Activated T-cell treated with anti-CD3 and anti-CD28 coated beads for 24 hours (primary cell): ENCODE measurements at regions not wholly inside any gene's neighbourhood (a gene's known extent, or its start where the extent isn't known, plus 50 kb on each side); places are given as distances from the start of the nearest gene placed in this dataset.
"Not testable (repeated sequence)": the region's sequence is repeated elsewhere in the genome, so short reads cannot be mapped to it uniquely, and the experiment has no call there.

Source experiments
- DNase-seq: peaks from one replicate; pipeline ENCODE4 v3.0.0-alpha.2; 2020; ENCODE audit warnings: low read depth

- no peak for DNase-seq
Observed at GRCh38 chr16:60271025-60271771, 1537.1 kb upstream of the GOT2 start.

GRCh38 chr16:60261425-60261824, 1527.3 kb upstream of the GOT2 start:
- DNase-seq, result no peak

- no peak for DNase-seq
Observed at GRCh38 chr16:60259956-60260355, 1525.8 kb upstream of the GOT2 start.

GRCh38 chr16:60246086-60246485, 1512.0 kb upstream of the GOT2 start:
- DNase-seq, result no peak

- no peak for DNase-seq
Observed at GRCh38 chr16:60241671-60242070, 1507.6 kb upstream of the GOT2 start.

GRCh38 chr16:60230666-60231065, 1496.5 kb upstream of the GOT2 start:
- no peak for DNase-seq

GRCh38 chr16:60225541-60225940, 1491.4 kb upstream of the GOT2 start:
- DNase-seq, result no peak

- DNase-seq, result no peak
Observed at GRCh38 chr16:60217787-60218186, 1483.7 kb upstream of the GOT2 start.

GRCh38 chr16:60214311-60214710, 1480.2 kb upstream of the GOT2 start:
- no peak for DNase-seq

GRCh38 chr16:60206516-60206915, 1472.4 kb upstream of the GOT2 start:
- no peak for DNase-seq

GRCh38 chr16:60204181-60204580, 1470.1 kb upstream of the GOT2 start:
- DNase-seq, result no peak

- no peak for DNase-seq
Observed at GRCh38 chr16:60203525-60204124, 1469.5 kb upstream of the GOT2 start.

- not testable (repeated sequence) for DNase-seq
Observed at GRCh38 chr16:60200729-60201128, 1466.6 kb upstream of the GOT2 start.

GRCh38 chr16:60200161-60200560, 1466.0 kb upstream of the GOT2 start:
- DNase-seq, result no peak

GRCh38 chr16:60199150-60199549, 1465.0 kb upstream of the GOT2 start:
- DNase-seq, result no peak

GRCh38 chr16:60181536-60181935, 1447.4 kb upstream of the GOT2 start:
- no peak for DNase-seq

- no peak for DNase-seq
Observed at GRCh38 chr16:60180609-60181008, 1446.5 kb upstream of the GOT2 start.

GRCh38 chr16:60170196-60170595, 1436.1 kb upstream of the GOT2 start:
- no peak for DNase-seq

- no peak for DNase-seq
Observed at GRCh38 chr16:60166111-60166510, 1432.0 kb upstream of the GOT2 start.

- DNase-seq, result no peak
Observed at GRCh38 chr16:60151987-60152386, 1417.9 kb upstream of the GOT2 start.

GRCh38 chr16:60150907-60151306, 1416.8 kb upstream of the GOT2 start:
- DNase-seq, result no peak

- no peak for DNase-seq
Observed at GRCh38 chr16:60143348-60143705, 1409.2 kb upstream of the GOT2 start.

GRCh38 chr16:60142619-60143347, 1408.7 kb upstream of the GOT2 start:
- DNase-seq, result no peak
